Testis (tissue), 2 donors: ENCODE measurements at regions not wholly inside any gene's neighbourhood (a gene's known extent, or its start where the extent isn't known, plus 50 kb on each side); places are given as distances from the start of the nearest gene placed in this dataset.

Experiments used
- DNase-seq: peaks from one replicate; pipeline ENCODE4 v3.0.0-alpha.2; 2019
- H3K27ac ChIP-seq, 2 donors: fragments of 200-600 bp; sonication (generic); one replicate each; pipeline ENCODE4 v1.5.1; 2019
- H3K27me3 ChIP-seq: fragments of 200-600 bp; sonication (generic); one replicate; pipeline ENCODE4 v1.5.1; 2019
- H3K36me3 ChIP-seq: fragments of 200-600 bp; sonication (generic); one replicate; pipeline ENCODE4 v1.5.1; 2017; ENCODE audit warnings: low read depth; ENCODE audit errors: missing control alignments
- H3K4me1 ChIP-seq: fragments of 200-600 bp; sonication (generic); one replicate; pipeline ENCODE4 v1.5.1; 2019
- H3K4me3 ChIP-seq, 2 donors: fragments of 200-600 bp; sonication (generic); one replicate each; pipeline ENCODE4 v1.5.1; 2017 to 2019
- H3K9me3 ChIP-seq: fragments of 200-600 bp; sonication (generic); one replicate; pipeline ENCODE4 v1.5.1; 2017
- POLR2A ChIP-seq: fragments of 450-650 bp; IDR thresholded peaks from one replicate; pipeline ENCODE4 v1.6.1; 2017; ENCODE audit warnings: antibody characterized with exemption, mild to moderate bottlenecking, moderate library complexity
- WGBS, 2 donors: methylation state at CpG; one replicate each; pipeline ENCODE4 v1.1.5; 2018; 5-methylcytosine and 5-hydroxymethylcytosine counted together
- intact Hi-C: fragments of 100-400 bp; cut with DNase I; formaldehyde crosslinking; loops from one replicate; pipeline ENCODE4 v1.15.1; 2023; ENCODE audit warnings: low total_unique reads

- no peak for DNase-seq
- H3K4me3 ChIP-seq = no peak overlapping the region
- H3K36me3 ChIP-seq = no peaks in the 10 kb centered on the region
- 12 to 27% methylated on average over 1 of the region's 1 CpG for WGBS, 2 donors
- TF ChIP-seq POLR2A = no peak
- H3K4me1 ChIP-seq = no peaks in the 10 kb centered on the region
- no peaks in the 10 kb centered on the region for H3K9me3 ChIP-seq
- intact Hi-C loops = no loop called here
- H3K27me3 ChIP-seq = no peaks in the 10 kb centered on the region
- H3K27ac ChIP-seq = no peak overlapping the region
Measured at GRCh38 chr2:108189316-108189715, 50.5 kb upstream of the SULT1C3 start.
